Esophagus (tissue), 2 donors: ENCODE measurements at regions not wholly inside any gene's neighbourhood (a gene's known extent, or its start where the extent isn't known, plus 50 kb on each side); places are given as distances from the start of the nearest gene placed in this dataset.

ENCODE experiments used
- H3K27ac ChIP-seq, 2 donors: one replicate each; pipeline ENCODE4 v1.5.1; 2013; ENCODE audit warnings: low read depth in 2 of 2, mild to moderate bottlenecking in 2 of 2, inconsistent platforms in 1 of 2, low read length in 1 of 2, moderate library complexity in 1 of 2
- H3K27me3 ChIP-seq, 2 donors: one replicate each; pipeline ENCODE4 v1.6.1; 2013; ENCODE audit warnings: low read length in 2 of 2, control low read depth in 1 of 2, mild to moderate bottlenecking in 1 of 2; ENCODE audit not compliant: insufficient read depth in 2 of 2, control insufficient read depth in 1 of 2
- H3K36me3 ChIP-seq, 2 donors: one replicate each; pipeline ENCODE4 v1.6.1; 2013; ENCODE audit warnings: low read length in 1 of 2; ENCODE audit not compliant: control insufficient read depth in 2 of 2, insufficient read depth in 2 of 2
- H3K4me1 ChIP-seq, 2 donors: one replicate each; pipeline ENCODE4 v1.6.1; 2013; ENCODE audit warnings: low read length in 1 of 2; ENCODE audit not compliant: control insufficient read depth in 2 of 2, insufficient read depth in 2 of 2
- H3K4me3 ChIP-seq, 2 donors: one replicate each; pipeline ENCODE4 v1.5.1; 2013; ENCODE audit warnings: low read length in 2 of 2, mild to moderate bottlenecking in 2 of 2, low read depth in 1 of 2, moderate library complexity in 1 of 2
- H3K9me3 ChIP-seq, 2 donors: one replicate each; pipeline ENCODE4 v1.6.1; 2013; ENCODE audit warnings: mild to moderate bottlenecking in 2 of 2, low read depth in 1 of 2, low read length in 1 of 2, moderate library complexity in 1 of 2; ENCODE audit not compliant: control insufficient read depth in 2 of 2, insufficient read depth in 1 of 2
- WGBS, 2 donors: extraction: QIAGEN DNeasy Blood & Tissue Kit; methylation state at CpG; one replicate each; pipeline ENCODE4 v1.1.7; 2013; 5-methylcytosine and 5-hydroxymethylcytosine counted together
- donor health status: healthy with polysubstance abuse.
- donor health status: Bipolar disorder and iron deficiency.

DNA sequence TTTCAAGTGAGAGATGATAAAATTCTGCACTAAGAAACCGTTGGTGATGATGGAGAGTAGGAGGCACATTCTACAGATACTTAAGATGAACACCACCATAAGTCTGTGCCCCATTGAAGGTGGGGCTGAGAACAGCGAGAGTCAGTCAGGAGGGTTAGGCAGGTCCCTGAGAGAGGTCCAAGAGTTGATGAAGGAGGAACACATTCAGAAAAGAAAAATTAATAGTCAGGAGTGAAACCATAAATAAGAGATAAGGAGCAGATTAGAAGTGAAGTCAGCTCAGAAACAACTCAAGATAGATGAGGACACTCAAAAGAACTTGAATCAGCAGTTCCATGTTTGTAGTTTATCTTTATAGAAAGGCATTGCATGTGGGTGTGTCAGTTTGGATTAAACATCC, 727.2 kb upstream of the MARCKS start:
- no peaks in the 10 kb centered on the region for H3K4me1 ChIP-seq

DNA sequence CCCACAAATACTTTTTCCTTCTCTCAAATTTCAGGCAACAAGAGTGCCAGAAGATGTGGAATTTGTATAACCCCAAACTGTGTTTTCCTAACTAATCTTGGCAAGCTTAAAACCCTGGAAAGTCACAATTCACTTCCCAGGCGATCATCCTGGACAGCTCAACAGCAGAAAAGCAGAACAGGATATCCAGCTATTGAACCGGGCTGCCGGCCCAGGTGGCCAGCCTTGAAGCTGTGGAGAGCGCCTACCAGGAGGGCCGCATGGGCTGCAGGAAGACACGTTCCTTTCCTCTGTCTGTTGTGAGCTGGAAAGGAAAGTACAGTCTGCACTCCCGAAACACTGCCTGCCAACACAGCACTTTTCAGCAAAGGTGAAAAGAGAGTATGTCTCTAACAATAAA, 719.7 kb upstream of the MARCKS start:
- no peaks in the 10 kb centered on the region for H3K36me3 ChIP-seq
- H3K4me3 ChIP-seq = no peak overlapping the region
- 45 to 50% methylated on average over 7 of the region's 7 CpGs for WGBS, 2 donors
- no peaks in the 10 kb centered on the region for H3K9me3 ChIP-seq
- H3K27me3 ChIP-seq = no peaks in the 10 kb centered on the region
- H3K27ac ChIP-seq = no peak overlapping the region
- H3K4me1 ChIP-seq = no peaks in the 10 kb centered on the region

More for the DNA sequence above, 727.2 kb upstream of the MARCKS start:
- Histone ChIP-seq H3K27ac (no peak overlapping the region), H3K36me3 (no peaks in the 10 kb centered on the region), H3K4me3 (no peak overlapping the region), H3K27me3 (no peaks in the 10 kb centered on the region), H3K9me3 (no peaks in the 10 kb centered on the region)
- WGBS, 2 donors = 57 to 84% methylated on average over 2 of the region's 2 CpGs

DNA sequence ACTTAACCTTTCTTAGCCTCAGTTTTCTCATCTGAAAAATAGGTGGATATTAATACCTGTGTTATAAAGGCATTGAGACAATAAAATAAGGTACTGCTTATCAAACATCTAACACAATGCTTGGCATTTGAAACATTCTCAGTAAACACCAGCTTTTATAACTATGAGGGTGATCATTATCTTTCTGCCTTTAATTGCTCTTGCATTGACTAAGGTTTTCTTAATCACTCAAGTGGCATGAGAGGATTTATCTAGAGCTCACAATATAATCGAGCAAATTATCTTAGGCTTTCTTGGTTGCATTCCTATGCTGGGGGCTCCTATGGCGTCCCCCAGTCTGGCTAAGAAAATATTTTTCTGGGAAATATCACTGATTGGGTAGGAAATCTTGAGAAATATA, 716.4 kb upstream of the MARCKS start:
- Histone ChIP-seq H3K4me3 (no peak overlapping the region), H3K27me3 (no peaks in the 10 kb centered on the region), H3K27ac (no peak overlapping the region), H3K4me1 (no peaks in the 10 kb centered on the region), H3K36me3 (no peaks in the 10 kb centered on the region), H3K9me3 (no peaks in the 10 kb centered on the region)
- 68 to 79% methylated on average over 2 of the region's 2 CpGs for WGBS, 2 donors

DNA sequence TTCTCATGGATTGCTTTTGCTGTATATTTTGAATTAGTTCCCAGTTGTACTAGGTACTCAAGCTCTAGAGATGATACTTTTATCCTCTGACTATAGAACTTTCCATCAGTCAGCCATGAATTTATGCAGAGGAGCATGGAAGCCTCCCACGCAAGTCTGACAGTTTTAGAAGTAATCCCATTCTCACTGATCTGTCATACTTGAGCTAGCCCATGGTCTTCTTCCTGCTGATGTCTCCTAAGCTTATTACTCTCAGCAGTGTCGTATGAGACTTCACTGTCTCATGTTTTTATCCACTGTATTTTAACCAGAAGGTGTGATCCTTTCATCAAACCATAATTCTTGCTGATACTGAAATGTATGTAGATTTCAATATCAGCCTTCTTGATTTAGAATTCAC, 715.2 kb upstream of the MARCKS start:
- H3K27ac ChIP-seq = no peak overlapping the region
- no peaks in the 10 kb centered on the region for H3K27me3 ChIP-seq
- no peaks in the 10 kb centered on the region for H3K9me3 ChIP-seq
- H3K4me1 ChIP-seq = no peaks in the 10 kb centered on the region
- H3K36me3 ChIP-seq = no peaks in the 10 kb centered on the region
- no peak overlapping the region for H3K4me3 ChIP-seq
- 70 to 88% methylated on average over 2 of the region's 2 CpGs for WGBS, 2 donors

DNA sequence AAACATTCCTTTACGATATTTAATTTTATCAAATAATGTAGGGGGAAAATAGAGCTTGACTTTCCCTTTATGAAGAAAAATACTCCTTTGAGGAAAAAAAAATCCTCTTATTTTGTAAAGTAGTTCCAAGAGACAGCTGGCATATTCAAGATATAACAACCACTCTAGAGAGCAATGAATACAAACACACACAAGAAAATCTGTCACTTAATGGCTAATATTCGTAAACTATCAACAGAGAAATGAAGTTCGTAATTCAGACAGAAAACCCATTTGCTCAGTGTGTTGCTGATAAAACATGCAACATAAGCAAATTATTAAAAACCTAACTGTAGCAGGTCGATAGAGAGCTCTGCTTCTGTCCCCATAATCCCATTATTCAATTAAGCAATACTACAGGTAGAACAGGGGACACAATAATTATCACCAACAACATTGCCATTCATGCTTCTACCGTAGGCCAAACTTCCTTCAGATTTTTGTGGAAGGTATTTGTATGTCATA, 714.4 kb upstream of the MARCKS start:
- no peaks in the 10 kb centered on the region for H3K4me1 ChIP-seq
- H3K27me3 ChIP-seq = no peaks in the 10 kb centered on the region
- no peaks in the 10 kb centered on the region for H3K9me3 ChIP-seq
- no peak overlapping the region for H3K27ac ChIP-seq
- no peaks in the 10 kb centered on the region for H3K36me3 ChIP-seq
- no peak overlapping the region for H3K4me3 ChIP-seq
- WGBS, 2 donors = 88 to 92% methylated on average over 5 of the region's 5 CpGs

DNA sequence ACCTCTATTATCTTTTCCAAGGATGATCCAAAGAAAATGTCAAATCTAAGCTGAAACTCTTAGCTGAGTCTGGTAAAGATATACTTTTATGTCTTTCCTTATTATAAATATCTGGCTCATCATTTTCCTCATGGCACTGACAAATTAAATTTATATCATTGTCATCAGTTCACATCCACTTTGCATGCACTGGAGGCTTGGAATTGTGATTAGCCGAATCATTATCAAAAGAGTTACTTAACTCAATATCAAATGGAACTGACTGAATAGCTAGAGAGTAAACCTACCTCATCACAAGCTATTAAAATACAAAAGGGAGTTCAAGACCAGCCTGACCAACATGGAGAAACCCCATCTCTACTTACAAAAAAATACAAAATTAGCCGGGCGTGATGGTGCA, 713.9 kb upstream of the MARCKS start:
- WGBS, 2 donors = 95 to 96% methylated on average over 3 of the region's 3 CpGs
- Histone ChIP-seq H3K36me3 (no peaks in the 10 kb centered on the region), H3K4me3 (no peak overlapping the region), H3K27me3 (no peaks in the 10 kb centered on the region), H3K4me1 (no peaks in the 10 kb centered on the region), H3K27ac (no peak overlapping the region), H3K9me3 (no peaks in the 10 kb centered on the region)

DNA sequence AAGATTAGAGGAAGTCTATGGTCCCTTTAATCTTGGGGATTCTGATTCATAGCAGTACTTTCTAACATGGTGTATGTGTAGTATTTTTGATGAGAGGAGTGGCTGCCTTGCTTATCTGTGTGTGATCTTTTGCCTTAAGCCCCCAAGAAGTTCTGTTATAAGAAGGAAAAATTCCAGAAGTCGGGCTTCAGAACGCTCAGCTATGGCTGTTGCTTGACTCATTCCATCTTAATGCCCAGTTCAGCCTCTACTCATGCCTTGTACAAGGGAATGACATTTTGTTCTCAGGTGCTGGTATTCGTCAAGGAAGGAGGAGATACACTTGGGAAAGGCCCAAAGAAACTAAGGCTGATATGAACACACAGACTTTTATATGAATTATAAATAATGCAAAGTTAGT, 713.0 kb upstream of the MARCKS start:
- Histone ChIP-seq H3K27ac (no peak overlapping the region), H3K36me3 (no peaks in the 10 kb centered on the region), H3K4me1 (no peaks in the 10 kb centered on the region), H3K4me3 (no peak overlapping the region), H3K27me3 (no peaks in the 10 kb centered on the region), H3K9me3 (no peaks in the 10 kb centered on the region)
- WGBS, 2 donors = 87 to 88% methylated on average over 3 of the region's 3 CpGs

DNA sequence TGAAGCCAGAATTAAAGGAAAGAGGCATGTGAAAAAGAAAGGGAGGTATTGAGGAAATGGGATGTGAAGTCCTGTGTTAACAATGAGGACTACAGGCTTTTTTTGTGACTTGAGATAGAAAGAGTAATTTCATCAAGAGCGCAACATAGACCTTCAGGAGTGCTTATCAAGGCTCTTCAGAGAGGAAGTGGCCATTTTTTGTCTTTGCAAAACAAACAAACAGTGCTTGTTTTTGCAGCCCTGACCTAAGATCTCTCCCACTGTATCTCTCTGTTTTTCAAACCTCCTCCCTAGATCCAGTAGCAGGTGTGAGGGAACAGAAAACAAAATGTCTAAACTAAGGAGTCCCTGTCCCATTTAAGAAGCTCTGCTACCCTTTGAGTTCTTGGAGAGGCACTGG, 710.3 kb upstream of the MARCKS start:
- H3K4me3 ChIP-seq = no peak overlapping the region
- H3K27me3 ChIP-seq = no peaks in the 10 kb centered on the region
- 92 to 93% methylated on average over 1 of the region's 1 CpG for WGBS, 2 donors
- no peaks in the 10 kb centered on the region for H3K36me3 ChIP-seq
- no peaks in the 10 kb centered on the region for H3K9me3 ChIP-seq
- H3K27ac ChIP-seq = no peak overlapping the region
- H3K4me1 ChIP-seq = no peaks in the 10 kb centered on the region

DNA sequence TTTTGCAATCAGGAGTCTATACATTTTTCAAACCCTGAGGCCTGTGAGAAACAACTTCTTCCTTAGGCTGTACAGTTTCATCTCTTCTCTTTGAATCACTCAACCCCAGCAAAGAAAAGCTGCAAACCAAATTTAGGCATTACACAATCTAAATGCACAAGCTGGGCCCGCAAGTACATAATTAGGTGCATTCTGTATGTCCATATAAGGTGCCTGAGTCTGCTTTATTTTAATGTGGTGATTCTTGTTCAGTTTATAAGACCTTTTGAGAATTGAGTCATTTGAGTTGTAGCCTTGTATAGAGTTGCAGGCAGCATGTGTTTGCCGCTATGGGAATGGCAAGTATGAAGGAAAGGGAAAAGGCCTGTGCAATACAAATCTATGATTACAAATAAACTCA, 709.6 kb upstream of the MARCKS start:
- H3K27ac ChIP-seq = no peak overlapping the region
- 81 to 92% methylated on average over 2 of the region's 2 CpGs for WGBS, 2 donors
- no peaks in the 10 kb centered on the region for H3K27me3 ChIP-seq
- H3K4me1 ChIP-seq = no peaks in the 10 kb centered on the region
- no peak overlapping the region for H3K4me3 ChIP-seq
- no peaks in the 10 kb centered on the region for H3K36me3 ChIP-seq
- H3K9me3 ChIP-seq = no peaks in the 10 kb centered on the region

DNA sequence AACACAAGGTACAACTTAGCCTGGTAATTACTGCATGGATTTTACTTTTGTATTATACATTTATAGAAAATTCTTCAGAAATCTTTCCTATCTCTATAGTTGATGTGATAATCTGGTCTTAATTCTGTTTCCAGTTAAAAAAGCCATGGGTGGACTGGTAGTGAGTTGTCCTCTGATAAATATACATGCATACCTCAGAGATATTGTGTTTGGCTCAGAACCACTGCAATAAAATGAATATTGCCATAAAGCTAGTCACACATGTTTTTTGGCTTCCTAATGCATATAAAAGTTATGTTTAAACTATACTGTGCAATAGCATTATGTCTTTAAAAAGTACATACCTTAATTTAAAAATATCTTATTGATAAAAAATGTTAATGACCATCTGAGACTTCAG, 708.6 kb upstream of the MARCKS start:
- Histone ChIP-seq H3K27ac (no peak overlapping the region), H3K9me3 (no peaks in the 10 kb centered on the region), H3K36me3 (no peaks in the 10 kb centered on the region), H3K4me3 (no peak overlapping the region), H3K27me3 (no peaks in the 10 kb centered on the region), H3K4me1 (no peaks in the 10 kb centered on the region)
